ENCODE measurements at regions not wholly inside any gene's neighbourhood (a gene's known extent, or its start where the extent isn't known, plus 50 kb on each side); places are given as distances from the start of the nearest gene placed in this dataset.

DNA sequence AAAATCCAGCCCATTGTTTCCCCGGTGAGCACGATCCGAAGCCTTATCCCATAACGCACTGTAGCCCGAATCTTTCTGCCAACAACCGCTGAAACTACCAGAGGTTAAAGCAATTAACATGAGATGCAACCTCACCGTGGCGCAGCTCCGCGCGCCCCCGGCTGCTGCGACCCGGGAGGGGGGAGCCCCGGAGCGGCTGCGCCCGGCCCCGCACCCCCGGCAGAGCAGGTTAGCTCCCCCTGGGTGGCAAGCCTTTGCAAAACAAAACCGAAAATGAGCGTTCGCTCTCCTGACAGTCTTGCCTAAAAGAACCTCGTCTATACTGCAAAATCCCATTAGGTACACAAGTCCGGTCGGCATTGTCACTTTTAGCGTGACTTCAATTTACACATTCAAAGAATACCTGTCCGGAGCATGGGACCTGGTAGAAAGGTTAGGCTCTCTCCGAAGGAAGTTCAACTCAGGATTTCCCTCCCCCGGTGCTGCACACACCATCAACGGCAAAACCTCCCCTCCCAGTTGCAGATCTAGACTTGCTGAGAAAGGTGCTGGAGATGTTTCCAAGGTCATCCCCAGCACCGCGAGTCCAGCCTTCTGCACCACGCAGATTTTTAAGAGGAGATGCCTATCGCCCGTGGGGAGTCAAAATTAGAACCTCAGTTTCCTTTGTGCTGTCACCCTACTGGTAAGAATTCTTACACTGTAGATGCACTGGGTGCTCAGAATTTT, 107.5 kb downstream of the ZNF281 start:
- TF ChIP-seq, protein P1, sequence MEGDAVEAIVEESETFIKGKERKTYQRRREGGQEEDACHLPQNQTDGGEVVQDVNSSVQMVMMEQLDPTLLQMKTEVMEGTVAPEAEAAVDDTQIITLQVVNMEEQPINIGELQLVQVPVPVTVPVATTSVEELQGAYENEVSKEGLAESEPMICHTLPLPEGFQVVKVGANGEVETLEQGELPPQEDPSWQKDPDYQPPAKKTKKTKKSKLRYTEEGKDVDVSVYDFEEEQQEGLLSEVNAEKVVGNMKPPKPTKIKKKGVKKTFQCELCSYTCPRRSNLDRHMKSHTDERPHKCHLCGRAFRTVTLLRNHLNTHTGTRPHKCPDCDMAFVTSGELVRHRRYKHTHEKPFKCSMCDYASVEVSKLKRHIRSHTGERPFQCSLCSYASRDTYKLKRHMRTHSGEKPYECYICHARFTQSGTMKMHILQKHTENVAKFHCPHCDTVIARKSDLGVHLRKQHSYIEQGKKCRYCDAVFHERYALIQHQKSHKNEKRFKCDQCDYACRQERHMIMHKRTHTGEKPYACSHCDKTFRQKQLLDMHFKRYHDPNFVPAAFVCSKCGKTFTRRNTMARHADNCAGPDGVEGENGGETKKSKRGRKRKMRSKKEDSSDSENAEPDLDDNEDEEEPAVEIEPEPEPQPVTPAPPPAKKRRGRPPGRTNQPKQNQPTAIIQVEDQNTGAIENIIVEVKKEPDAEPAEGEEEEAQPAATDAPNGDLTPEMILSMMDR (IDR thresholded peaks at IDR 0.05; ENCODE audit: insufficient read depth, low read length, poor library complexity, severe bottlenecking): peak; percentile 28
- H3K4me3 ChIP-seq (replicated peaks; ENCODE audit: low read depth, low read length): peak overlapping the region; percentile 74
- DNase-seq (ENCODE audit: extremely low read depth, insufficient read length): peak; percentile 69

DNA sequence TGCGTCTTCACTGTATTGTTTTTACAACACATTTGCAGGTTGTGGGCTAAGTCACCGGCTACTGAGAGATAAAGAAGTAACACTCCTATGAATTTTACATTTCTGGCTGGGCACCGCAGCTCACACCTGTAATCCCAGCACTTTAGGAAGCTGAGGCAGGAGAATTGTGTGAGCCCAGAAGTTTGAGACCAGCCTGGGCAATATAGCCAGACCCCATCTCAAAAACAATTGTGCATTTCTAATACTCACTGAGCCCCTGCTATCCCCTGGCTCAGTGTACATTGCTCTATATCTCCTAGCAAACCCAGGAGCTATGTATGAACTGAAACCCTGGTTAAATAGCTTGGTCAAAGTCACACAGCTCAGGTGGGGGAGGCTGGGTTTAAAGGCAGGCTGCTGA, 108.7 kb downstream of the ZNF281 start:
- Histone ChIP-seq H3K4me3 (replicated peaks; ENCODE audit: low read depth, low read length) (no peak overlapping the region), H3K36me3 (ENCODE audit: control insufficient read depth, insufficient read depth, low read length) (no peaks in the 10 kb centered on the region), H3K27me3 (replicated peaks; ENCODE audit: control insufficient read depth, insufficient read depth, low read length) (no peaks in the 10 kb centered on the region)
- DNase-seq (ENCODE audit: extremely low read depth, insufficient read length): no peak
- TF ChIP-seq, protein P1 (IDR thresholded peaks at IDR 0.05; ENCODE audit: insufficient read depth, low read length, poor library complexity, severe bottlenecking): no peak

More for the DNA sequence above, 107.5 kb downstream of the ZNF281 start:
- Histone ChIP-seq H3K36me3 (ENCODE audit: control insufficient read depth, insufficient read depth, low read length) (no peaks in the 10 kb centered on the region), H3K27me3 (replicated peaks; ENCODE audit: control insufficient read depth, insufficient read depth, low read length) (no peaks in the 10 kb centered on the region)

DNA sequence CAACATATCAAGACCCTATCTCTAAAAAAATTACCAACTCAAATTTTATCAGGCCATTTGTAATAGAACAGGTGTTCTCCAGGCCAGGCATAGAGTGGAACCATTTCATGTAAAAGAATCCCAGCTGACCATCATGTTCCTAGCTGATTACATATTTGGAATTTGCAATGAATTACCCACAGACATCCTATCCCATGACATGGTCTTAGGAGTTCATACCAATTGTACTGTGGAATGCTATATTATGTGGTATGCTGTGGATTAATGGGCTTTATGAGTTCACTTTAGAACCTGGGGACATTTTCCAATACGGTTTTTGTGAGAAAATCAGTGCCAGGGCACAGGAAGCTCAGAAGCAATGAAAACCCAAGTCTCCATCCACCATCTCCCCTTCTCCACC, 110.3 kb downstream of the ZNF281 start:
- Histone ChIP-seq H3K4me3 (replicated peaks; ENCODE audit: low read depth, low read length) (no peak overlapping the region), H3K36me3 (ENCODE audit: control insufficient read depth, insufficient read depth, low read length) (no peaks in the 10 kb centered on the region), H3K27me3 (replicated peaks; ENCODE audit: control insufficient read depth, insufficient read depth, low read length) (no peaks in the 10 kb centered on the region)
- DNase-seq (ENCODE audit: extremely low read depth, insufficient read length): no peak
- TF ChIP-seq, protein P1 (IDR thresholded peaks at IDR 0.05; ENCODE audit: insufficient read depth, low read length, poor library complexity, severe bottlenecking): no peak

DNA sequence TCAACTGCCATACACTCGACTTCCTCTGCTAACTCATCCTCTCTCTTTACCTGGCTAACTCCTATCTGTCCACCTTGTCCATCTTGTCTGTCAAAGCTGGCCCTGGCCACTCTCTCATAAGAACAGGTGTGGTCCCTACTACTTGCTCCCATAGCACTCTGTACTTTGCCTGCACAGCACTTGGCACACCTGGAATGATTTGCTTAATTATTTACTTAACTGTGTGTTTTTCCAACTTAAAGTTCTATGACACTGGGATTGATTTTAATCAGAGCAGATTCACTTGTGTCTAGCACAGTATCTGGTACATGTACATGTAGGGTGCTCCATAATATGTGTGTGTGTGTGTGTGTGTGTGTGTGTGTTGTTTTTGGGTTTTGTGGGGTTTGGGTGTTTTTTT, 111.6 kb downstream of the ZNF281 start:
- H3K36me3 ChIP-seq (ENCODE audit: control insufficient read depth, insufficient read depth, low read length): no peaks in the 10 kb centered on the region
- H3K4me3 ChIP-seq (replicated peaks; ENCODE audit: low read depth, low read length): no peak overlapping the region
- DNase-seq (ENCODE audit: extremely low read depth, insufficient read length): no peak
- H3K27me3 ChIP-seq (replicated peaks; ENCODE audit: control insufficient read depth, insufficient read depth, low read length): no peaks in the 10 kb centered on the region
- TF ChIP-seq, protein P1 (IDR thresholded peaks at IDR 0.05; ENCODE audit: insufficient read depth, low read length, poor library complexity, severe bottlenecking): no peak

DNA sequence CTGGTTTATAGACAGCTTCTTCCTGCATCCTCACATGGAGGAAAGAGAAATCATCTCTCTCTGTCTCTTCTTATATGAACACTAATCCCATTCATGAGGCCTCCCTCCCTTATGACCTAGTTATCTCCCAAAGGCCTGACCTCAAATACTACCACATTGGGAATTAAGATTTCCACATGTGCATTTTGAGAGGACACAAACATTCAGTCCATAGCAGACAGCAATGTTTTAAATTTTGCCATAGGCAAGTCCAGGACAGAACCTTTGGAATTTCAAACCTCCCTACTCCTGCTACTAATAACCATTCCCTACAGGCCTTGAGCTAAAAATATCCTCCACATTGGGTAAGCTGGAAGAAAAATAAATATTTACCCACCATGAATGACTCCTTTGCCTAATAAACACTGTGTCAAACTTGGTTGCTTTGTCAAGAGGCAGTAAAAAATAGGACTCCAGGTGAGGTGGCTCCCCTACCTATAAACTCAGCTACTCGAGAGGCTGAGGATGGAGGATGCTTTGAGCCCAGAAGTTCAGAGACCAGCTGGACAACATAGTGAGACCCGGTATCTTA, 113.7 kb downstream of the ZNF281 start:
- no peak for DNase-seq (ENCODE audit: extremely low read depth, insufficient read length)
- Histone ChIP-seq H3K27me3 (replicated peaks; ENCODE audit: control insufficient read depth, insufficient read depth, low read length) (no peaks in the 10 kb centered on the region), H3K36me3 (ENCODE audit: control insufficient read depth, insufficient read depth, low read length) (no peaks in the 10 kb centered on the region), H3K4me3 (replicated peaks; ENCODE audit: low read depth, low read length) (no peak overlapping the region)
- TF ChIP-seq, protein P1 (IDR thresholded peaks at IDR 0.05; ENCODE audit: insufficient read depth, low read length, poor library complexity, severe bottlenecking): no peak
